NCI-H748 (cell line): ENCODE measurements at regions not wholly inside any gene's neighbourhood (a gene's known extent, or its start where the extent isn't known, plus 50 kb on each side); places are given as distances from the start of the nearest gene placed in this dataset.
"Not testable (repeated sequence)": the region's sequence is repeated elsewhere in the genome, so short reads cannot be mapped to it uniquely, and the experiment has no call there.

Experiments used
- DNase-seq: peaks from one replicate; lab custom pipeline; 2025; ENCODE audit not compliant: unreplicated experiment; lab: John Stamatoyannopoulos, UW

DNA sequence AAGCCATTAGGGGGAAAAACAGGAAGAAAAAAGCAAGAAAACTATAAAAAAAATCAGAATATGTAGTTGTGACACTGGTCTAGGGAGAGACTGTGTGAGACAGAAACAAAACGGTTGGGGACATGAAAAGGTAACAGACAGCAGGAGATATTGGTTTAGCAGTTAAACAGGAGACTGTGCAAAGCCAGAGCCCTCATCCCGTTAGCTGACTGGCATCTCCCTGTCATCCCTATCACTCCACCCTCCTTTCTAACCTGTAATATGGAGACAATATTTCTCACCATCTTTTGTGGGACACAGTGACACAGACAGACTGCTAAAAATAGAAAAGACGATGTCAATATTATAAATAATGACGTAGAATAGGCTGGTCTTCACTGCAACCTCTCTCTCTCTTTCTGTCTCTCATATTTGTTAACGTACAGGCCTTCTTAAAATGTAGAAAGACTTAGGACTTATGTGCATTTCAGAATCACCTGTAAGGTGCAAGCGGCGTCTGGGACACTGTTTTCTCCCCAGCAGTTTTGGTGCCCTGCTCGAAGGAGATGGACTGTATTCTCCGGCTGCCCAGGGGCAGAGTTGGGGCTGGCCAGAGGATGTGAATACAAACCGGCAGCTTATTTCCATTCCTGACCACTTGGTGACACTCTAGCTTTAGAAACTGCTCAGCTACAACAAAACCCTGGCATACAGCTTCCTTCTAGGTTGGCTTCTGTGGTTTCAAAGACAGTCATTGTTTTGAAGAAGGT lies 190.6 kb downstream of the MAT2B start:
- peak; percentile 61 for DNase-seq

DNA sequence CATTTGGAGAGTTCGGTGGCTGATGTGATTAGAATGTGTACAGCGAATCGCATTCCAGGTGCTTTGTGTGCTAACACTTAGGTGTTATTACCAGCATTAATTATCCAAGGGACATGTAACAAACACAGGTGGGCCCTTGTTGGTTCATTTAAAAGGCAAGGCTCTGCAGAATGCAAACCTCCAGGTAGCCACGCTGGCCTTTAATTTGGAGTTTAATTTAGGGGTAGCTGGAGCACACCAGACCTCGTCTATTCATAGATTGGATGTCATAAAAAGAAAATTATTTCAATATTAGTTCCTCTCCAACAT lies 191.1 kb downstream of the MAT2B start:
- peak; percentile 99 for DNase-seq

DNA sequence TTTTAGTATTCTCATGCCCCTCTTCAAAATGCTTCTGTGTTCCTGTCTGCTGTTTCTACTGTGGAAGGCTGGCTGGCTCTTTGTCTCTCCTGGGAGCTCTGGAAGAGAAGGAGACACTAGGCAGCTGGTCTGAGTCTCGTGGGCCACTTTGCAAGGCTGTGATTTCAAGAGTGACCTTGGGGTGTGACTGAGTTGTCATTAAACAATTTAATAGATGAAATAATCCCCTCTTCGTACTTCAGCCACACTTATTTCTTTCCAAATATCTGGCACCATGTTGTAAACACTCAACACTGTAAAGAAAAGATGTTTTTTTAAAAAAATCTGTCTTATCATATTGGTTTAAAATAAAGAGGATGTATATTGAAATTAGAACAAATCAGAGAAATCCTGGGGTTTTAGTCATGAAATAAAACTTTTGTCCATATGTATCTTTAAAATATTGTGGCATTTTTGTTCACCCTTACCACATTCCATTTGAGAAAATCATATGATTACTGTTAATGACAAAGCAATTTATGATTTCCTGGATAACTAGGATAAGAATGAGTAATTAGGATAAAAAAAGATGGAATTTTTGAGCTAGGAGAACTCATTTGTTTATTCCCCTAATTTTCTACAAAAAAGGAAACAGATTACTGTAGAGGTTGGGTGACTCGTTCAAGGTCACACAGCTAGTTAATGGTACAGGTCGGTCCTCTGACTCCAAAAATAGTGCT lies 200.8 kb downstream of the MAT2B start:
- DNase-seq: peak; percentile 11

DNA sequence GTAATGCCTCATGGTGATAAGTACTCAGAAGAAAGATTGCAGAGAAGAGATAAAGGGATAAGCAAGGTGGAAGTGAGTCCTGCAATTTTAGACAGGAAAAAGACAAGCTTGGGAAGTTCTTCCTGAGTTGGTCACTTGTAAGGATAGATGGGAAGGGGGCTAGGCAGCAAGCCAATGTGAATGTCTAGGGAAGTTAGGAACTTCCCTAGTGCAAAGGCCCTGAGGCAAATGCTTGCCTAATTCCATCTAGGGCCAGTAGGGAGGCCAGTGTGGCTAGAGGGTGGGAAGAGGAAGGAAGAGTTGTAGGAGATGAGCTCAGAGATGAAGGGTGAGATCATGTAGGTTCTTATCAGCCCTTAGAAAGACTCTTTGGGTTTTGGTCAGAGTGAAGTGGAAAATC lies 206.6 kb downstream of the MAT2B start:
- DNase-seq: no peak

DNA sequence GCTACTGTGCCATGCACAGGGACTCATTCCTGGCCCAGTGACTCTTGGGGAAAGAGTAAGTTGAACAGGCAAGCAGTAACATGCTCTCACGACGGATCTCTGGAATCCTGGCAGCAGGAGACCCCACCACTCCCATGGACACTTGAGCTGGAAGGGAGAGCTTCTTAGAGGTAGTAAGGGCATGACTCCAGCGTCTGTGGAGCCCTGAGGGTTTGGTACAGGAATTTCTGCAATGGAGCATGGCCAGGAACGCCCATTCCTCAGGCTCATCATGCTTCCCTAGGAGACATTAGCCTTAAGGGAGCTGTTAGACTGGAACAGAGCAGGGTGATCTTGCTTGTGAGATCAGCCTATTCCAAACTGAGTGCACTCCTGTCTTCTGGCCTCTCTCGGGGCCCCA lies 212.9 kb downstream of the MAT2B start:
- no peak for DNase-seq

DNA sequence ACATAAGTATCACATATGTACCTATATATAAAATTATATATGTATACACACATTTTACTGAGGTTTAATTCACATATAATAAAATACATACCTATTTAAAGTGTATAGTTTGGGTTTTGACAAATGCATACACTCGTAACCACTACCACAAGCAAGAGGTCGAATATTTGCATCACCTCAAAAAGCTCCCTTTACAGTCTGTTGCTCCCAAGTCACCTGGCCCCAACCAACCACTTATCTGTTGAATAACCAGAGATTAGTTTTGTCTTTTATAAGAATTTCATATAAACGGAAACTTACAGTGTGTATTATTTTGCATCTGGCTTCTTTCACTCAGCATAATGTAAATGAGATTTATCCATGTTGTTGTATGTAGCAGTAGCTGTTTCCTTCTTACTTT lies 218.9 kb downstream of the MAT2B start:
- no peak for DNase-seq

DNA sequence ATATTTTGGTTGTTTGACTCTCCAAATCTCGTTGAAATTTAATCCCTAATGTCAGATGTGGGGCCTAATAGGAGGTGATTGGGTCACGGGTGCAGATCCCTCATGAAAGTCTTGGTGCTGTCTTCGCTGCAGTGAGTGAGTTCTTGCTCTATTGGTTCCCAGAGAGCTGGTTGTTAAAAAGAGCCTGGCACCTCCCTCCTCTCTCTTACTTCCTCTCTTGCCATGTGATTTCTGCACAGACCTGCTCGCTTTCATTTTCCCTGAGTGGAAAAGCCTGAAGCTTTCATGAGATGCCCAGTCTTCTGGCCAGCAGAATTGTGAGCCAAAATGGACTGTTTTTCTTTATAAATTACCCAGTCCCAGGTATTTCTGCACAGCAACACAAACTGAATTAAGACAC lies 221.6 kb downstream of the MAT2B start:
- no peak for DNase-seq

DNA sequence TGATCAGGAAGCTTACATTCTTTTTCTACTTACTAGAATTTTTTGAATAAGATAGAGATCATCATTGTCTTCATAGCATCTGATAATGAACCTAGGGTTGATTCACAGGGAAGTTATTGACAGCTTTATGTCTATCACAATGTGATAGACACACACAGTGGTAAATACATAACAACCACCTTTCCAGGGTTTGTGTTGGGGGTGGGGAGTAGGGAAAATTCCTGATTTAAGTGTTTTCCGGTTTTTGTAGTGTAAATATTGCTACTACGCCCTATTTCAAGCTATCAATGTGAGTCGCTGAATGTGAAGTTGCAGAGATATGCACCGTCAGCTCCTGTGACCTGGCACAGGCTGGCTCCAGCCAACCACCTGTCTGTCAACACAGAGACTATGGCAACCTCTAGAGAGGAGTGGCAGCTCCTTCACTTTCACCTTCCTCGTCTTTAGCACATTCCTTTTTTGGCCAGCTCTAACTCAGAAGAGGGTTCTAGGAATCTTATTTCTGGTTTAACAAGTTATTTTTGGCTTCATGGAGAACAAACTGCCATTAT lies 224.9 kb downstream of the MAT2B start:
- DNase-seq: peak; percentile 74

DNA sequence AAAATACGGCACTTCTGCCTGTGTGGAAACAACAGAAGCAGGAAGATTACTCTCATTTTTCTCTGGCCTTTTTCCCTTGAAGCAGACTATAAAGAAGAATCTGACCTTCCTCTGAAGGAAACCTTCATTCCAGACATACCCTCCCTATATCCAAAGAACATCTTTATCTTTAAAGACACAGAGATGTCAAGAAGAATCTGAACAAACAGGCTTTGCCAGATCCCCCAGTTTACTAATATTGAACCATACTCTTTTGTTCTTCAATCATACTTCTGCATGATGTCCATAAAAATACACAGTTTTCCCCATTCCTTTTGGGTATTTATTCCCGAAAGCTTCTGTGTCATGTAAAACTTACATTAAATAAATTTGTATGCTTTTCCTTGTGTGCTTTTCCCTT lies 225.8 kb downstream of the MAT2B start:
- no peak for DNase-seq

DNA sequence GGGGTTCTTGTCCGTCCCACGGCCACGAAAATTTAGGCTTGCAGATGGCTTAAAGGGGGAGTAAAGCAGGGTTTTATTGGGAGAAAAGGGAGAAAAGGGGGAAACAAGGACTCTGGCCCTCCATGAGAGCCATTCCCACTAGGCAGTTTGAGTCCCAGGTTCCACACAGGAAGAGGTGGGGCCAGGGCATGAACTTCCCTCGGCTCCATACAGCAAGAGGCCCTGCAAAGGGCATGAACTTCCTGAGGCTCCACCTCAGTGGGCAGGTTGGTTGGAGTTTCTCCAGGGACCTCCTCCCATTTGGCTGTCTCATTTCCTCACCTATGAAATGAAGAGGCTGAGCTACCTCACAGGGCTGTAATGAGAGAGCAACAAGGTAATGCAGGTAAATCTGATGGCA lies 229.7 kb downstream of the MAT2B start:
- peak; percentile 37 for DNase-seq

DNA sequence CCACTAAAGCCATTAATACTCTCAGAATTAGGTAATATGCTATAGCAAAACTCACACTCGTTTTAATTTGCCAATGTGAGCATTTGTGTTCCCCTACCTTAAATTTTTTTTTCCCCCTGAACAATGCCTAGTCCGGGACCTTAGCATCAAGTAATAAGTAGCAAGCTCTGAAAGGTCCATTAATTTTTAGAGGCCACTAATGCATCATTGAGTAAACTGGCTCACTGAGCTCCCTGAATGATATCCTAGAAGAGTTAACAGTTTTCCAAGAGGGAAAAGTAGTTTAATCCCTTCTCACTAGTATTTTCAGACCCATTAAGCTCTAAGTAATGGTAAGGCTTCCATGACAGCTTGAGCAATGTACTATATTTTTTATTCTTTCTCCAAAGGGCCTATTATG lies 242.2 kb downstream of the MAT2B start:
- DNase-seq: no peak

DNA sequence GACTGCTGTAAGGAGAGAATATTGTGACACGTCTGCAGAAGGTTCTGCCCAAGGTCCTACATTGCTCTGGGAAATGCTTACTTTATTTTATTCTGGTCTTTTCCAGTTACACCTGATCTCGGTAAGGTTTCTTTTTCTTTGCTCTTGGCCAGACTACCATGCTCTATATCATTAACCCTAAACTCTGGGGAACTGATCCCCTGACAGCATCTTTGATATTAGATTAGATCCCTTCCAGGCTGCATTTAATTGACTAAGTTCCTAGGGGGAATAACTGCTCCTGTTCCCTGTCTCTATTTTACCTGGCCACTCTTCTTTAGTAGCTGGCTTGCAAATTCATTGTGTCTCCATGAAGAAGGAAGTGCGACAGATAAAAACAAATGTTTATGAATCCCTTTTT lies 243.5 kb downstream of the MAT2B start:
- no peak for DNase-seq

DNA sequence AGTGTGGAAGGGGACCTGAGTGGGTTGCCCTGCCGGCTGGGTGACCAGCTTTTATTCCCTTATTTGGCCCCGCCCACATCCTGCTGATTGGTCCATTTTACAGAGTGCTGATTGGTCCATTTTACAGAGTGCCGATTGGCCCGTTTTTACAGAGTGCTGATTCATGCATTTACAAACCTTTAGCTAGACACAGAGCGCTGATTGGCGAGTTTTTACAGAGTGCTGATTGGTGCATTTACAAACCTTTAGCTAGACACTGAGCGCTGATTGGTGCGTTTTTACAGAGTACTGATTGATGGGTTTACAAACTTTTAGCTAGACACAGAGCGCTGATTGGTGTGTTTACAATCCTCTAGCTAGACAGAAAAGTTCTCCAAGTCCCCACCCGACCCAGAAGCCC lies 245.0 kb downstream of the MAT2B start:
- DNase-seq: not testable (repeated sequence)

DNA sequence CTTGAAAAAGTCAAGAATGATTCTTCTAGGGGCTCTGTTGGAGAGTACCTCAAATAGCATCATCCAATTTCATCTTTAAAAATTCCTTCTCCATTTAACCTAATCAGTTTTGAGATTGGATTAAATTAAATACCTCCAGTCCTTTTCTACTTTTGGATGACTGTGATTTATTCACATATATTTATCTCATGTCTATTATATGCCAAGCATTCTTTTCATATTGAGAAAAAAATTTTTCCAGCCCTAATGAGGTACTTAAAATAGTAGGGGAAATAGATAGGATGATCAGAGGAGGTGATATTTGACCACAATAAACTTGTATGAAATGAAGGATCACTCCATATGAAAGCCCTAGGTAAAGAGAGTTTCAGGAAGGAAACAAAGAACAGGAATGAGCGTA lies 250.1 kb downstream of the MAT2B start:
- no peak for DNase-seq

DNA sequence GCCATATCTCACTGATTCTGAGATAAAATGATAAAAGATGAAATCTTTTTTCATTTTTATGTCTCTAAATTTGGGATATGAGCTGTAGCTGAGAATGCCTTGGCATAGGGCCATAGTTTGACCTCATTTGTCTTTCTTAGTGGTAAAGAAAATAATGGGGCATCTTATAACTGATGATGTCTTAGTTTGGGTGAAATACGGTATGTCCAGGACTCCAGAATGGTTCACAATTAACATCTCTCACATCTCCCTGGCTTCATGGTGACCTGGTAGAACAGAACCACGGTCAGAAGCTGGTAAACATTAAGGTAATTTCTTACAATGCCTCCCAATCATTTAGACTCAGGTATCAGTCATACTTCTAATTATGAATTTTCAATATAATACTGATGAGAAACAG lies 250.8 kb downstream of the MAT2B start:
- DNase-seq: no peak

DNA sequence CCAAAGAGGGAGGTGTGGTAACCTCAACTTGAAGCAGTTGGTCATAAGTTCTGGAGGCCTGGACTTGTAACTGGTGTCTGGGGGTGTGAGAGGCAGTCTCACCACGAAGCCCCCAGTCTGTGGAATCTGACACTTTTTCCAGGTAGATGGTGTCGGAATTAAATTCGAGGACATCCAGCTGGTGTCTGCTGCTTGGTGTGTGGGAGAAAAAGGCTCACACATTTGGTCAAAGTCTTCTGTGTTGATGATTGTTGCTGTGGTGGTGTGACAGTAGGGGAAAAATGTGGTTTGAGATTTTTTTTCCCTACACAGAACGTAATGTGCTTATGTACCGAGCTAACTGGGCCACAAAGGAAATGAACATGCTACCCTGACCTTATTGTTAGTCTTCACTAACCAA lies 251.9 kb downstream of the MAT2B start:
- no peak for DNase-seq

DNA sequence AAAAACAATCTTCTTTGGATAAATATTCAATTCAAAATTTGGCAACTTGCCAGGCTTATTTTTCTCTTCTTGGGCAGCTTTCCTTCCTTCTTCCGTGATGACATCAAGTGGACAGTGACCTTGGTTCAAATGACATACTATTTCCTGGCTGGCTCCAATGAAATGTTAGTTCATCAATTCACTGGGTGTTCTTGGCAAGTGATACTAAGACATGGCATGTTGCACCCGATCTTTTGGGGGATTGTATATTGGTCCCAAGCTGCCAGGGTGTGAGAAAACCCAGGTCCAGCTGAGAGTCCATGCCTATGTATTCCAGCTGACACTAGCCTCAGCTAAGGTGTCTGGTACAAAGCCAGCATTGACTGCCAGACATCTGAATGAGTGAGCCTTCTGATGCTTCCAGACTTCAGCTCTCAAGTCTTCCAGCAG lies 252.9 kb downstream of the MAT2B start:
- DNase-seq: no peak

DNA sequence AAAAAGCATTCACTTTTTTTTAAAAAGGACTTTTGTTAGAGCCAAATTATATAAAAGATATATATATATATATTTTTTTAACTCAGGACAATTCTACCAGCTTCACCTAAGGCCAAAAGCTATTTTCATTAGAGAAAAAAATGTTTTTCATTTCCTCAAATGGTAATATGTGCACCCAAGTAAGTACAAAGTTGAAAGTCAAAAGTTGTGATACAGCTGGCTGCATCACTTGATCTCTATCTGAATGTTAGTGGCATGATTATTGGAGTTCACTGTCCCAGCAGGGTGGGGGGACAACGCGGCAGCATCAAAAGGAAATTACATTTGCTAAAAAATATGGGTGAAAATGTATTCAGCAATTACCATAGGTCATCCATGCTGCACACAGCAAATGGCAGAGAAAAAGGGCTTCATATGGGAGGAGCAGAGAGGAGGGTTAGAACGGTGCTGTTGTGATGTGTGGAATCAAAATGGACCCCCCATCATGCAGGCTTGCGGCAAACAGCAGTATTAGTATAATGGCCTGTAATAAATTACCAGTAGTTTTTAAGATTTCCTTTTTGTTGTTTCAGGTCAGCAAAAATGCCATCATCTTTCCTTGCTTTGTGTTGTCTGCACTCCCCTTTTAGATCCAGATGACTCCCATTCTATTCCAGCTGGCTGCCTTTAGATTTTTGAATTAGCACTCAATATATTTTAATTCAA lies 253.7 kb downstream of the MAT2B start:
- no peak for DNase-seq

DNA sequence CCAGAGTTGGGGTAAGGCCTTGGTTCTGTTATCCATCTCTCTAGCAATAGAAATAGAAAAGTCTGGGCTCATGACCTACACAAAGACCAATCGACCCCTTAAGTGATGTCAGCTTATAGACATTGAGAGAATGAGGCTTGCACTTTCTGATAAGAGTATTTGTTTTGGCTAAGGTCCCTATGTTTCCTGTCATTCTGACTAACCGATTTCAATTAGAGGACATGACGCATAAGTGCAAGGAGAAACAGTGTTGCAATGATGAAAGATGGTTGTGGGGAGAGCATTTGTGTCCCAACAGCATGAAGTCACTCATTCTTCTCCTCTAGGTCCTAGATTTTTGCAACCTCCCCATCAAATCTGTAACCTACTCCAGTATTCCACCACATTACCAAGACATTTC lies 255.1 kb downstream of the MAT2B start:
- DNase-seq: peak; percentile 70

DNA sequence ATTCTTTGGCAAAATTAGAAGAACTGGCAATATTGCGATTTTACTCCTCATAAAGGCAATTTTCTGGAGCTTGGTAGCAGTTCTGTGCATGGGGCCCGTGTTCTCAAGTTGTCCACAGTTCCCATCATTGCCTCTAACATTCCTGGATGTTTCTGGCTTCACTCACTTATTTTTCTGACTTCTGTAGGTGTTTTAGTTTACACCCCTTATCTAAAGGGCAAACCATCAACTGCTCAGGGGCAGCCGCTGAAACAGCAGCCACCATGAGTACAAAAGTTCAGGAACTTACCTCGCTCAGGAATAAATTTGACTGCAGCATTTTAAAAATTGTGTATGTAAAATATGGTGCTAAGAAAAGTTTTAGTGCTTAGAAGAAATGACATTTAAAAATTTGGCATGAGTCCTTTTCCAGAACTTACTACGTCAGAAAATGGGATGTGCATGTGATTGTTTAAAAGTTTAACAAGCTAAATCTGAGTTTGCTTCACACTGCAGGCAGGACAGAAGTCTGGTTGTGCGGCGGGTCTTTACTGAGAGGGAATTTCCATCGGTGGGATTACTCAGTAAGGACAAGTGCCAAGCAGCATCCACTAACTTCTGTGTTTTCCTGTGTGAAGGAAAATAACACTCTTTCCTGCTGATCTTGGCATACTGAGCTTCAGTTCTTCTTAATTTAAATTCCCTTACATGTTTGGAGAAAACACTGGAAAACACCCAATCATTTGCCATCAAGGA lies 261.7 kb downstream of the MAT2B start:
- DNase-seq: no peak

DNA sequence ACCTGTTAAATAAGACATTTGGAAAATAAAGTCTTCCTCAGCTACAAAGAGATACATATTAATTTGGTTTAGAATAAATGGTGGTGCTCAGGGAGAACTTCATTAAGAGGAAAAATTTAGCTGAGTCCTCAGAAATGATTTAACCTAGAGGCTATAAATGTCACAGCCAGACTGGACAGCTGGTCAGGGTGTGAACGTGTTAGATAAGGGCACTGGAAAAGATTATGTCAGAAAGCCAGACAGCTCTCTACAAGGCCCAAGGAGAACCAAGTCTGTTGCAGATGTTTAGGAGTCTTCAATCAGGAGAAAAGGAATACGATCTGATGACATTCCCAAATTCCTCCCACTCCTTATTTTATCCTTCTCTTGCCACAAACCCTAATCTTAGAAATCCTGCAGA lies 265.2 kb downstream of the MAT2B start:
- DNase-seq: no peak
